PFSK-1 (cell line): ENCODE measurements at regions not wholly inside any gene's neighbourhood (a gene's known extent, or its start where the extent isn't known, plus 50 kb on each side); places are given as distances from the start of the nearest gene placed in this dataset.

Experiments
- FOXP2 ChIP-seq: optimal IDR thresholded peaks from 2 replicates; pipeline ENCODE3; 2011; ENCODE audit warnings: borderline replicate concordance, control low read depth, inconsistent platforms; ENCODE audit not compliant: insufficient read depth; ENCODE audit errors: extremely low read length, extremely low read depth
- POLR2AphosphoS5 ChIP-seq: IDR thresholded peaks from 2 replicates; pipeline ENCODE4 v1.6.1; 2012; ENCODE audit warnings: low read depth, mild to moderate bottlenecking, control low read depth, low read length, moderate library complexity
- REST ChIP-seq, 2 experiments: IDR thresholded peaks; 2 replicates each; pipeline versions ENCODE4 v1.6.1 to v1.8.0; 2011 to 2012; ENCODE audit warnings: low read depth in 2 of 2, low read length in 2 of 2, control low read depth in 1 of 2, inconsistent platforms in 1 of 2, mild to moderate bottlenecking in 1 of 2, moderate library complexity in 1 of 2; ENCODE audit not compliant: insufficient read depth in 1 of 2
- SIN3A ChIP-seq: IDR thresholded peaks from 2 replicates; pipeline ENCODE4 v1.6.1; 2012; ENCODE audit warnings: mild to moderate bottlenecking, low read length, moderate library complexity, borderline replicate concordance; ENCODE audit not compliant: insufficient read depth
- TAF1 ChIP-seq: IDR thresholded peaks from 2 replicates; pipeline ENCODE4 v1.6.1; 2012; ENCODE audit warnings: low read length, control low read depth, borderline replicate concordance; ENCODE audit not compliant: insufficient read depth

GRCh38 chr18:34953212-34953611, 88.0 kb upstream of the MAPRE2 start:
- TF ChIP-seq POLR2AphosphoS5 (no peak), REST (IDR thresholded peaks at IDR 0.05; ENCODE audit: insufficient read depth in 1 of 2, low read depth in 2 of 2, low read length in 2 of 2) (no peak), TAF1 (no peak), FOXP2 (no peak), SIN3A (no peak)

DNA sequence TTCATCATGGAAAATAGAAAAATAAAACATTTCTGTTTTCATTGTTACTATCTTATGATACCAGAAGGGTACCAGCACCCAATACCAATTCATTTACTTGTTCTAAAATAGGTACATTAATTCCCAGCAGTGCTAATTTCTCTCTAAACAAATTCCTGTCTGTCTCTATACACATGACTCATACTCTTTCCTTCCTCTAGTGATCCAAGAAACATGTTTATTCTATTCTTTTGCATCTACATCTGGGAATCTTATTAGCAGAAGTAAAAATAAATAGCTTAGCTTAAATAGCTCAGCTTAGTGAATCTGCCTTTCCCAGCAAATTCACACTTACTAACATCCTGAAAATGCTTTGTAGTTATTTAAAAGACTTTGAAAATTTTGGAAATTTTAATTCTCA, 84.5 kb upstream of the MAPRE2 start:
- TF ChIP-seq POLR2AphosphoS5, result no peak
- TF ChIP-seq REST (IDR thresholded peaks at IDR 0.05; ENCODE audit: insufficient read depth in 1 of 2, low read depth in 2 of 2, low read length in 2 of 2), result no peak
- no peak for TF ChIP-seq SIN3A
- TF ChIP-seq TAF1, result no peak
- no peak for TF ChIP-seq FOXP2

- no peak for TF ChIP-seq REST (IDR thresholded peaks at IDR 0.05; ENCODE audit: insufficient read depth in 1 of 2, low read depth in 2 of 2, low read length in 2 of 2)
- TF ChIP-seq SIN3A, result no peak; the same call in 1 of the 2 replicates
- TF ChIP-seq POLR2AphosphoS5, result no peak
- no peak for TF ChIP-seq FOXP2
- no peak for TF ChIP-seq TAF1
Observed at GRCh38 chr18:34957119-34957863, 83.9 kb upstream of the MAPRE2 start.

DNA sequence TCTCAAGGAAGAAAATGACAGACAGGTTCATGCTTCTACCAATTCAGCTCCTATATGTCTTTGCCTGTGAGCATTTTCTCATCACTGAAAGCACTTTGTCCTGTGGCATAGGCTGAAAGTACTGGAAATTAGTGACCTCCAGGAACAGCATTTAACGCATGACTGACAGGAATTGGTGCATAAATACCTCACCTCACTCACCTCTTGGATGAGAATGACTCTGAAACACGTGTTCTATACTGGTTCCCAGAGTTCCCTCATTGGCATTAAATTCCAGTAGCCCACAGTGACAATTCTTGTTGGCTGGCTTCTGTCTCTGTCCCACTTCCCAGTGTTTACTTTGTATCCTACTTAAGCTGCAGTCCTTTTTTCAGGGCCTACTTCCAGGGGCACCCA, 83.4 kb upstream of the MAPRE2 start:
- TF ChIP-seq REST (IDR thresholded peaks at IDR 0.05; ENCODE audit: insufficient read depth in 1 of 2, low read depth in 2 of 2, low read length in 2 of 2) (no peak), TAF1 (no peak), POLR2AphosphoS5 (no peak), SIN3A (no peak), FOXP2 (no peak)
